ENCODE measurements at regions not wholly inside any gene's neighbourhood (a gene's known extent, or its start where the extent isn't known, plus 50 kb on each side); places are given as distances from the start of the nearest gene placed in this dataset.

GRCh38 chr17:31745964-31746600, 113.0 kb downstream of the COPRS start:
- intact Hi-C loops (cut with DNase I, micrococcal nuclease): no loop called here
- H3K9me3 ChIP-seq: no peaks in the 10 kb centered on the region
- H3K4me3 ChIP-seq: no peak overlapping the region
- H3K4me1 ChIP-seq (ENCODE audit: low read depth): no peaks in the 10 kb centered on the region
- ATAC-seq: no peak
- no peak for TF ChIP-seq CTCF (IDR thresholded peaks at IDR 0.05)
- no peak for DNase-seq
- H3K36me3 ChIP-seq (ENCODE audit: low read depth): no peaks in the 10 kb centered on the region

- intact Hi-C loops (cut with DNase I, micrococcal nuclease): no loop called here
- no peak for TF ChIP-seq CTCF (IDR thresholded peaks at IDR 0.05)
- Histone ChIP-seq H3K4me3 (no peak overlapping the region), H3K4me1 (ENCODE audit: low read depth) (no peaks in the 10 kb centered on the region), H3K9me3 (no peaks in the 10 kb centered on the region), H3K36me3 (ENCODE audit: low read depth) (no peaks in the 10 kb centered on the region)
- DNase-seq (no peak), ATAC-seq (no peak)
These were observed 114.5 kb downstream of the COPRS start for GRCh38 chr17:31744511-31744951.

GRCh38 chr17:31743797-31744196, 115.2 kb downstream of the COPRS start:
- no peak for DNase-seq
- Histone ChIP-seq H3K4me3 (no peak overlapping the region), H3K36me3 (ENCODE audit: low read depth) (no peaks in the 10 kb centered on the region), H3K9me3 (no peaks in the 10 kb centered on the region), H3K4me1 (ENCODE audit: low read depth) (no peaks in the 10 kb centered on the region)
- intact Hi-C loops (cut with DNase I, micrococcal nuclease): no loop called here
- ATAC-seq: no peak
- no peak for TF ChIP-seq CTCF (IDR thresholded peaks at IDR 0.05)

GRCh38 chr17:31741371-31741770, 117.7 kb downstream of the COPRS start:
- intact Hi-C loops (cut with DNase I, micrococcal nuclease): no loop called here
- DNase-seq (no peak), ATAC-seq (no peak)
- Histone ChIP-seq H3K4me3 (no peak overlapping the region), H3K36me3 (ENCODE audit: low read depth) (no peaks in the 10 kb centered on the region), H3K4me1 (ENCODE audit: low read depth) (no peaks in the 10 kb centered on the region), H3K9me3 (no peaks in the 10 kb centered on the region)
- TF ChIP-seq CTCF (IDR thresholded peaks at IDR 0.05): no peak

- ATAC-seq (no peak), DNase-seq (no peak)
- H3K4me1 ChIP-seq (ENCODE audit: low read depth): no peaks in the 10 kb centered on the region
- intact Hi-C loops (cut with DNase I, micrococcal nuclease): no loop called here
- H3K4me3 ChIP-seq: no peak overlapping the region
- no peaks in the 10 kb centered on the region for H3K9me3 ChIP-seq
- no peak for TF ChIP-seq CTCF (IDR thresholded peaks at IDR 0.05)
- no peaks in the 10 kb centered on the region for H3K36me3 ChIP-seq (ENCODE audit: low read depth)
These were observed 118.4 kb downstream of the COPRS start for GRCh38 chr17:31740611-31741082.

Data from mucosa of descending colon (tissue), 3 donors.